H9 (cell line): ENCODE measurements at regions not wholly inside any gene's neighbourhood (a gene's known extent, or its start where the extent isn't known, plus 50 kb on each side); places are given as distances from the start of the nearest gene placed in this dataset.

Source experiments
- DNase-seq: peaks from one replicate; pipeline ENCODE4 v3.0.0-alpha.2; 2017
- H2AFZ ChIP-seq: one replicate; pipeline ENCODE4 v1.6.1; 2013; ENCODE audit warnings: mild to moderate bottlenecking, low read length, control low read depth, moderate library complexity
- H2AK5ac ChIP-seq: 2 replicates; pipeline ENCODE4 v1.6.1; 2013; ENCODE audit warnings: low read length, control low read depth, mixed read lengths; ENCODE audit not compliant: insufficient read length
- H2BK120ac ChIP-seq: one replicate; pipeline ENCODE4 v1.6.1; 2013; ENCODE audit warnings: low read depth, mild to moderate bottlenecking, low read length, control low read depth, inconsistent platforms; ENCODE audit not compliant: poor library complexity, severe bottlenecking
- H2BK12ac ChIP-seq: 2 replicates; pipeline ENCODE4 v1.6.1; 2013; ENCODE audit warnings: low read length, control low read depth, mixed read lengths, low read depth; ENCODE audit not compliant: insufficient read length
- H2BK15ac ChIP-seq: 2 replicates; pipeline ENCODE4 v1.6.1; 2013; ENCODE audit warnings: low read depth, low read length, control low read depth
- H2BK20ac ChIP-seq: one replicate; pipeline ENCODE4 v1.6.1; 2013; ENCODE audit warnings: low read depth, mild to moderate bottlenecking, low read length, control low read depth, inconsistent platforms; ENCODE audit not compliant: poor library complexity, severe bottlenecking
- H2BK5ac ChIP-seq: 2 replicates; pipeline ENCODE4 v1.6.1; 2013; ENCODE audit warnings: low read length, control low read depth, mixed read lengths; ENCODE audit not compliant: insufficient read length
- H3K14ac ChIP-seq: 2 replicates; pipeline ENCODE4 v1.6.1; 2013; ENCODE audit warnings: low read length, control low read depth; ENCODE audit not compliant: insufficient read depth
- H3K18ac ChIP-seq: 2 replicates; pipeline ENCODE4 v1.6.1; 2013; ENCODE audit warnings: low read depth, mild to moderate bottlenecking, mixed read lengths, low read length, control low read depth; ENCODE audit not compliant: insufficient read length
- H3K23ac ChIP-seq: 2 replicates; pipeline ENCODE4 v1.6.1; 2013; ENCODE audit warnings: low read length, control low read depth, mixed read lengths, low read depth; ENCODE audit not compliant: insufficient read length
- H3K23me2 ChIP-seq: 2 replicates; pipeline ENCODE4 v1.6.1; 2013; ENCODE audit warnings: low read depth, mild to moderate bottlenecking, mixed read lengths, low read length, control low read depth; ENCODE audit not compliant: insufficient read length, poor library complexity, severe bottlenecking
- H3K27ac ChIP-seq: 2 replicates; pipeline ENCODE4 v1.5.1; 2013; ENCODE audit warnings: low read length, control low read depth, mixed read lengths, low read depth; ENCODE audit not compliant: insufficient read length
- H3K27me3 ChIP-seq: 2 replicates; pipeline ENCODE4 v1.6.1; 2013; ENCODE audit warnings: low read length, control low read depth, inconsistent platforms; ENCODE audit not compliant: insufficient read depth
- H3K4ac ChIP-seq: 2 replicates; pipeline ENCODE4 v1.6.1; 2013; ENCODE audit warnings: low read depth, mild to moderate bottlenecking, control low read depth, inconsistent platforms, low read length, moderate library complexity
- H3K4me1 ChIP-seq: 2 replicates; pipeline ENCODE4 v1.6.1; 2013; ENCODE audit warnings: low read length, control low read depth, inconsistent platforms; ENCODE audit not compliant: insufficient read depth
- H3K4me2 ChIP-seq: 2 replicates; pipeline ENCODE4 v1.6.1; 2013; ENCODE audit warnings: low read length, control low read depth, mixed read lengths; ENCODE audit not compliant: insufficient read length, insufficient read depth
- H3K56ac ChIP-seq: 2 replicates; pipeline ENCODE4 v1.6.1; 2013; ENCODE audit warnings: low read depth, mild to moderate bottlenecking, mixed read lengths, low read length, control low read depth; ENCODE audit not compliant: insufficient read length
- H3K79me1 ChIP-seq: 2 replicates; pipeline ENCODE4 v1.6.1; 2013; ENCODE audit warnings: low read depth, mild to moderate bottlenecking, moderate library complexity, low read length, control low read depth, inconsistent platforms; ENCODE audit not compliant: insufficient read depth, poor library complexity, severe bottlenecking
- H3K79me2 ChIP-seq: 2 replicates; pipeline ENCODE4 v1.6.1; 2013; ENCODE audit warnings: low read length, control low read depth, inconsistent platforms; ENCODE audit not compliant: insufficient read depth
- H3K9ac ChIP-seq: 2 replicates; pipeline ENCODE4 v1.6.1; 2013; ENCODE audit warnings: low read length, control low read depth, mixed read lengths; ENCODE audit not compliant: insufficient read length; ENCODE audit errors: extremely low read depth
- H3K9me3 ChIP-seq: one replicate; pipeline ENCODE4 v1.6.1; 2013; ENCODE audit warnings: low read depth, low read length, inconsistent platforms; ENCODE audit not compliant: control insufficient read depth
- H3T11ph ChIP-seq: one replicate; pipeline ENCODE4 v1.6.1; 2013; ENCODE audit warnings: mild to moderate bottlenecking, low read length, control low read depth, inconsistent platforms
- H4K20me1 ChIP-seq: one replicate; pipeline ENCODE4 v1.6.1; 2013; ENCODE audit not compliant: control insufficient read depth, insufficient read length, insufficient read depth
- H4K5ac ChIP-seq: 2 replicates; pipeline ENCODE4 v1.6.1; 2013; ENCODE audit warnings: low read depth, mild to moderate bottlenecking, mixed read lengths, low read length, control low read depth; ENCODE audit not compliant: insufficient read length
- H4K8ac ChIP-seq: replicated peaks from 2 replicates; pipeline ENCODE4 v1.6.1; 2013; ENCODE audit warnings: low read length, control low read depth, mixed read lengths, low read depth; ENCODE audit not compliant: insufficient read length
- H4K91ac ChIP-seq: 2 replicates; pipeline ENCODE4 v1.6.1; 2013; ENCODE audit warnings: low read depth, mild to moderate bottlenecking, moderate library complexity, mixed read lengths, low read length, control low read depth; ENCODE audit not compliant: insufficient read length
- H3K27ac Mint-ChIP-seq, 3 experiments: 2 replicates in 2 of 3; 3 replicates in 1 of 3; pipeline ENCODE4 v1.8.0; 2020 to 2021; ENCODE audit warnings: mixed read lengths in 3 of 3, mild to moderate bottlenecking in 1 of 3, moderate library complexity in 1 of 3
- H3K27me3 Mint-ChIP-seq: 2 replicates; pipeline ENCODE4 v1.8.0; 2021; ENCODE audit warnings: low read depth, mild to moderate bottlenecking, moderate library complexity, mixed read lengths
- H3K36me3 Mint-ChIP-seq, 3 experiments: 2 replicates in 2 of 3; 3 replicates in 1 of 3; pipeline ENCODE4 v1.8.0; 2020 to 2021; ENCODE audit warnings: low read depth in 3 of 3, mixed read lengths in 3 of 3; ENCODE audit not compliant: insufficient read depth in 1 of 3
- H3K4me1 Mint-ChIP-seq, 2 experiments: 2 replicates each; pipeline ENCODE4 v1.8.0; 2020; ENCODE audit warnings: mixed read lengths in 2 of 2
- H3K4me3 Mint-ChIP-seq, 2 experiments: 2 replicates in 1 of 2; 3 replicates in 1 of 2; pipeline ENCODE4 v1.8.0; 2020 to 2021; ENCODE audit warnings: mild to moderate bottlenecking in 2 of 2, mixed read lengths in 2 of 2, moderate library complexity in 1 of 2
- H3K9me3 Mint-ChIP-seq, 2 experiments: 2 replicates in 1 of 2; 3 replicates in 1 of 2; pipeline ENCODE4 v1.8.0; 2020; ENCODE audit warnings: mild to moderate bottlenecking in 2 of 2, mixed read lengths in 2 of 2, moderate library complexity in 1 of 2
- WGBS: extraction: QIAGEN DNeasy Blood & Tissue Kit; methylation state at CpG from one replicate; pipeline ENCODE4 v1.1.7; 2013; ENCODE audit warnings: missing lambda C conversion rate, low lambda C conversion rate, mixed read lengths; ENCODE audit not compliant: insufficient read length; ENCODE audit errors: extremely low coverage; 5-methylcytosine and 5-hydroxymethylcytosine counted together
- TF ChIP-seq, protein P1 (sequence below): fragments of 200-600 bp; sonication (generic); conservative IDR thresholded peaks from 3 replicates; pipeline ENCODE4 v1.8.0; 2021; ENCODE audit warnings: antibody characterized with exemption, mild to moderate bottlenecking

DNA sequence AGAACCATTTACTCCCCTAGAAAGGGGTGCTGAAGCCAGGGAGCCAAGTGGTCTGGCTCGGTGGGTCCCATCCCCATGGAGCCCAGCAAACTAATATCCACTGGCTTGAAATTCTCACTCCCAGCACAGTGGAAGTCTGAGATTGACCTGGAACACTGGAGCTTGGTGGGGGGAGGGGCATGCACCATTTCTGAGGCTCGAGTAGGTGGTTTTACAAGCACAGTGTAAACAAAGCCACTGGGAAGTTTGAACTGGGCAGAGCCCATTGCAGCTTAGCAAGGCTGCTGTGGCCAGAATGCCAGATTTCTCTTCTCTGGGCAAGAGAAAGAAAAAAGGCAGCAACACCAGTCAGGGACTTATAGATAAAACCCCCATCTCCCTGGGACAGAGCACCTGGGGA is 855.8 kb upstream of the CITED2 start:
- Mint-ChIP-seq H3K27me3 (no peaks in the 10 kb centered on the region), H3K4me1 (no peaks in the 10 kb centered on the region), H3K36me3 (peaks cover 10 to 26% (median 15%) of the 10 kb centered on the region in 3 experiments), H3K4me3 (no peak overlapping the region), H3K27ac (no peak overlapping the region), H3K9me3 (peaks cover 30 to 37% of the 10 kb centered on the region in 2 experiments)
- no peaks in the 10 kb centered on the region for H3K9me3 ChIP-seq
- WGBS, result no CpG with 5 or more reads among the region's 2 CpGs
- H3K23ac ChIP-seq, result no peak overlapping the region
- H2BK120ac ChIP-seq, result no peak overlapping the region
- H4K5ac ChIP-seq, result no peak overlapping the region
- H3K27ac ChIP-seq, result no peak overlapping the region
- no peaks in the 10 kb centered on the region for H3K27me3 ChIP-seq
- no peak overlapping the region for H3K9ac ChIP-seq
- no peak for DNase-seq
- no peak overlapping the region for H2BK12ac ChIP-seq
- H3K79me1 ChIP-seq, result no peaks in the 10 kb centered on the region
- no peak overlapping the region for H3T11ph ChIP-seq
- no peak overlapping the region for H3K56ac ChIP-seq
- no peak overlapping the region for H4K91ac ChIP-seq
- H3K23me2 ChIP-seq, result no peaks in the 10 kb centered on the region
- H3K18ac ChIP-seq, result no peak overlapping the region
- no peak overlapping the region for H2AK5ac ChIP-seq
- no peak overlapping the region for H2BK5ac ChIP-seq
- no peak overlapping the region for H3K4ac ChIP-seq
- no peaks in the 10 kb centered on the region for H4K20me1 ChIP-seq
- no peaks in the 10 kb centered on the region for H3K4me1 ChIP-seq
- no peaks in the 10 kb centered on the region for H3K79me2 ChIP-seq
- TF ChIP-seq, protein P1, sequence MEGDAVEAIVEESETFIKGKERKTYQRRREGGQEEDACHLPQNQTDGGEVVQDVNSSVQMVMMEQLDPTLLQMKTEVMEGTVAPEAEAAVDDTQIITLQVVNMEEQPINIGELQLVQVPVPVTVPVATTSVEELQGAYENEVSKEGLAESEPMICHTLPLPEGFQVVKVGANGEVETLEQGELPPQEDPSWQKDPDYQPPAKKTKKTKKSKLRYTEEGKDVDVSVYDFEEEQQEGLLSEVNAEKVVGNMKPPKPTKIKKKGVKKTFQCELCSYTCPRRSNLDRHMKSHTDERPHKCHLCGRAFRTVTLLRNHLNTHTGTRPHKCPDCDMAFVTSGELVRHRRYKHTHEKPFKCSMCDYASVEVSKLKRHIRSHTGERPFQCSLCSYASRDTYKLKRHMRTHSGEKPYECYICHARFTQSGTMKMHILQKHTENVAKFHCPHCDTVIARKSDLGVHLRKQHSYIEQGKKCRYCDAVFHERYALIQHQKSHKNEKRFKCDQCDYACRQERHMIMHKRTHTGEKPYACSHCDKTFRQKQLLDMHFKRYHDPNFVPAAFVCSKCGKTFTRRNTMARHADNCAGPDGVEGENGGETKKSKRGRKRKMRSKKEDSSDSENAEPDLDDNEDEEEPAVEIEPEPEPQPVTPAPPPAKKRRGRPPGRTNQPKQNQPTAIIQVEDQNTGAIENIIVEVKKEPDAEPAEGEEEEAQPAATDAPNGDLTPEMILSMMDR, result no peak
- no peak overlapping the region for H2AFZ ChIP-seq
- H3K4me2 ChIP-seq, result no peak overlapping the region
- no peak overlapping the region for H2BK20ac ChIP-seq
- no peak overlapping the region for H4K8ac ChIP-seq
- H2BK15ac ChIP-seq, result no peak overlapping the region
- no peak overlapping the region for H3K14ac ChIP-seq
